NCI-H1417 treated with DMSO at 0.1 percent for 48 hours (cell line): ENCODE measurements at regions not wholly inside any gene's neighbourhood (a gene's known extent, or its start where the extent isn't known, plus 50 kb on each side); places are given as distances from the start of the nearest gene placed in this dataset.

Experiments used
- DNase-seq: peaks from one replicate; lab custom pipeline; 2025; lab: John Stamatoyannopoulos, UW

DNA sequence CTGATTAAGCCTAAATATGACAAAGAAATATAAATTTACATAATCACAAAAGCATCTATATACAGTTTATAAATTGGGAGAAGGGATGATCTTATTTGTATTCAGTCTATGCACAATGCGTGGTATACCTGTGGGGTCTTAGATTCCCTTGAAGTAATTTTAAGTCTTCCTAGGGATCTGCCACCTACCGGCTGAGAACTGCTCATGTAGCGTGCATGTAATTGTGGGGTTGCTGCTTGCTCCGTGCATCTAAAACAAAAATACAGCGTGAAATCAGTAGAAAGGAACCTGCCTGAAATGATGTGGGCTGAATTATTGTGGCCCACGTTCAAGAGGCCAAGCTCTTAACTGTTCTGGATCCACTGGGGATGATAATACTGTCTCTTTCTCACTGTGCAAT lies 187.3 kb downstream of the MBOAT1 start:
- DNase-seq, result no peak

DNA sequence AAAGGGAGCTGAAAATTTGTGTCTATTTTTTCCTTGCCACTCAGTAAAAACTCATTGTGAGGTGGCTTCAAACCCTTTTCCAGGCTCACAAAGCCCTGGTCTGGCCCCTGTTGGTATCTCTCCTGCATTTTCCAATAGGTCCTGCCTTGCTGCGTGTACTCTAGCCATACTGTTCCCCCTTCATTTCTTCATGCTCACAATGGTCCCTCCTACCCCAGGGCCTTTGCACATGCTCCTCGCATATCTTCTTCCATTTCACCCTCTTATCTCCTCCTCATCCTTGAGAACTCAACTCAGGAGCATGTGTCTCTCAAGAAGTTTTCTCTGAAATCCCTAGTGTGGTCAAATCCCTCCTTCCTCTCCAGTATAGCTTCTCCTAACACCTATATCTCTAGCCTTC lies 186.6 kb downstream of the MBOAT1 start:
- no peak for DNase-seq

DNA sequence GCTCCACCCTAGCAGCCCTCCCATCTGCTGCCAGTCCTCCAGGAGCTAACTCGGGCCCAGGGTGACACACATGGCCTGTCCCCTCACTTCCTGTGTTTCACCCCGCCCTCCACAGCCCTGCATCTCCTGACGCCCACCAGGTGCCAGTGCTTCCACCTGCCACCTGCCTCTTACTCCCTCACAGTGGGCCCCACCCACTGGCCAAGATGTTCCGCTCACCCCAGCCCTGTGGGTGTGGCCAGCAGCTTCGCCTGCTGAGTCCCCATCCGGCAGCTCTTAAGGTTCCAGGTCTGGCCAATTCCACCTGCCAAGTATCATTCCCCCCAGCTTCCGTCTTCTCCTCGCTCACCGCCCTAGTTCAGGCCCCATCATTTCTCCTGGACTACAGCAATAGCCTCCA lies 184.1 kb downstream of the MBOAT1 start:
- DNase-seq, result no peak

DNA sequence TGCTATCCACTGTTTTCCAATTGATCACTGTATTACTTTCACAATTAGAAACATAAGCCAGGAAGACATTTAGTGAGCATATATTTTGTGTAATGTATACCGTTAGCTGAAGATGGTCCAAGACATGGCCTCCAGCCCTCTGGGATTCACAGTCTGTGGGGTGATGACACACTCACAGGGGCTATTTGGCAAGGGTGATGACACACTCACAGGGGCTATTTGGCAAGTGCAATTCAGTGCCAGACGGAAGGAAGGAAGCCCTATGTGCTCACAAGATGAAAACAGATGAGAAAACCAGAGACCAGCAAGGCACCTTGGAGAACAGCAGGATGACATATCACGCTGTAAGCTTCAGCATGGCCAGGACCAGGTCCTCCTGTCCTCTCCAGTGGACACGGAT lies 183.7 kb downstream of the MBOAT1 start:
- DNase-seq, result no peak

DNA sequence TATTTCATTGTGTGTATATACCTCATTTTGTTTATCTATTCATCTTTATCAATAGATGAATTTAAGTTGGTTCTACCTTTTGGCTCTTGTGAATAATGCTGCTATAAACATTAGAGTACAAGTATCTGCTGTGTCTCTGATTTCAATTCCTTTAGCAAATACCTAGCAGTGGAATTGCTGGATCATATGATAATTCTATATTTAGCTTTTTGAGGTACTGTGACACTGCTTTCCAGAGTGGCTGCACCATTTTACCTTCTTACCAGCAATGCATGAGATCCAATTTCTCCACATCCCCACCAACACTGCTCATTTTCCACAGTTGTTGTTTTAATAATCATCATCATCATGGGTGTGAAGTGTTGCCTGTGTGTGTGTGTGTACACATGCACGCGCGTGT lies 182.3 kb downstream of the MBOAT1 start:
- DNase-seq, result no peak

DNA sequence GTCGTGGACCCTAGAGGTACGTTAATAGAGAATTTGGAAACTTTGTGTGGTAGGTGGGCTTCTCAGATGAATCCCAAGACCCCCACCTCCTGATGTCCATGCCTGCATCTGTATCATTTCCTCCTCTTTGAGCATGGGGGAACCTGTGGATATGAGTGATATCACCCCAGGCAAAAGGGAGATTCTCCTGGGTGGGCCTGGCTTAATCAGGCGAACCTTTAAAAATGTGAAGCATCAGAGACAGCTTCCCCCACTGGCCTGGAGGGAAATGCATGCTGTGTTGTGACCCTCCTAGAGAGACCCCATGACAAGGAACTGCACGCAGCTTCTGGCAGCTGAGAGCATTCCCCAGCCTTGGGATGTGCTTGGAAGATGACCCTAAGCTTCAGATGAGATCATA lies 180.9 kb downstream of the MBOAT1 start:
- no peak for DNase-seq

DNA sequence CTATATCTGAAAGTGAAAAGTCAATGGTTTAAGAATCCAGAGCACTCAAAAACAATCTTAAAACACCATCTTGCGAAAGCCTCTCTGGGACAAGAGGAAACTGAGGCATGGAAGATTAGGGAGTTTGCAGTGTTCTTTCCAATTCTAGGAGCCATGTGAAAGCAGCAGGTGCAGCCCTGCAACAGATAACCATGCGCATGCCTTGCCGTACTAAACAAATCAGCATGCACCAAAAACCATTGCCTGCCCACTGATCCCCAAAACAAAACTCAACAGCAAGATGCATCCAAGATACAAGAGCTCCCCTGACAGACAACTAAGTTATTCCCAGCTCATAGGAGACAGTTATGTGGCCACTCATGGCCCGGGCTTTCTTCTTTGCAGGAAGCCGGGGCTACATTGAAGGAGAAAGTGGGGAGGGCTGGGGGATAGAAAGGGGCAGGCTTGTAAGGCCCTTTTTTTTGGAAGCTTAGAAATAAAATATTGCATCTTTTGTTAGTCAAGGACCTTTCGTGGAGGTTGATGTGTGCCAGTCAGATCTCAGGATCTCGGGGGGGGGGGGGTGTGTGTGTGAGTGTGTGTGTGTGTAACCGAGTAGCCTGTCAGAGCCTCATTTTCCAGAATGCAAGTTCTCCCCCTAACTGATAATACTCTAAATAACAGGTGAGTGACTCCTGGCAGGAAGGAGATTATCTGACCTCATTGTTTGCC lies 178.4 kb downstream of the MBOAT1 start:
- DNase-seq, result no peak

DNA sequence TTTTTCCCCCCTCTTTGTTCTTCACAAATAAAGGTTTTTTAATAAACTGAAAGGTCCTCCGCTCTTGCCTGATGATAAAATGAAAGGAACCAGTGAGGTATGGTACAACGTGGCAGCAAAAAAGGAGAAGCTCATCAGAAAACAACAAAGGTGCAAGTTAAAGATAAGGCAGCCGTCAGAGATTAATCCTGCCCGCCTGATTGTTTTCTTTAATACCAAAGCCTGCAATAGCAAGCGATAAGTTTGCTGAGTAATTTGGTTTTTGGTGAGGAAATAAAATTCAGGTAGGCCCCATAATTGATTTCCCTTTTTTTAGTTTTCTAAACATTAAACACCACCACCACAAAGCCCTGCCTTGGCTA lies 177.9 kb downstream of the MBOAT1 start:
- DNase-seq, result peak; percentile 9

DNA sequence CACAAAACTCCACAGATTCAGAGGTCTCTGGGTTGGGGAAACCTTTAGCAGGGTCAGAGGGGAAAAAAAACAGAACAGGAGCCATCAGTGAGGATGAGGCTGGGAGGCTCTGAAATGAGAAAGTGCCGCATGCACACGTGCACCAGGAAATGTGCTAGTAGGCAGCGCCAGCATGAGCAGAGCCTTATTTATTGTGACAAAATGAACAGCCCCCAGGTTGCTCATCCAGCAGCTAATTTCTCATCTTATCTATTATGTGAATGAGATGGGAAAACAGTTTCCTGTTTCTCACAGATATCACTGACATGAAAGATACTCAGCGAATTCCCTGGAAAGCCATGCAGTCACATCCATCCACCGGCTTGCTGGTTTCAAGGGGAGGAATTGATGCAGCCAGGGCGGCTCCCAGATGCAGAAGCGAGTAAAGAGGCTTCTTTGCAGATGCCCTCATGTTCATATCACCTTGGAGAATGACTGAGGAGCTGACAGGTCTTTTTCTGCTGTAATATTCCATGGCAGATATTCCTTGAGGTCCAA lies 176.1 kb downstream of the MBOAT1 start:
- no peak for DNase-seq

DNA sequence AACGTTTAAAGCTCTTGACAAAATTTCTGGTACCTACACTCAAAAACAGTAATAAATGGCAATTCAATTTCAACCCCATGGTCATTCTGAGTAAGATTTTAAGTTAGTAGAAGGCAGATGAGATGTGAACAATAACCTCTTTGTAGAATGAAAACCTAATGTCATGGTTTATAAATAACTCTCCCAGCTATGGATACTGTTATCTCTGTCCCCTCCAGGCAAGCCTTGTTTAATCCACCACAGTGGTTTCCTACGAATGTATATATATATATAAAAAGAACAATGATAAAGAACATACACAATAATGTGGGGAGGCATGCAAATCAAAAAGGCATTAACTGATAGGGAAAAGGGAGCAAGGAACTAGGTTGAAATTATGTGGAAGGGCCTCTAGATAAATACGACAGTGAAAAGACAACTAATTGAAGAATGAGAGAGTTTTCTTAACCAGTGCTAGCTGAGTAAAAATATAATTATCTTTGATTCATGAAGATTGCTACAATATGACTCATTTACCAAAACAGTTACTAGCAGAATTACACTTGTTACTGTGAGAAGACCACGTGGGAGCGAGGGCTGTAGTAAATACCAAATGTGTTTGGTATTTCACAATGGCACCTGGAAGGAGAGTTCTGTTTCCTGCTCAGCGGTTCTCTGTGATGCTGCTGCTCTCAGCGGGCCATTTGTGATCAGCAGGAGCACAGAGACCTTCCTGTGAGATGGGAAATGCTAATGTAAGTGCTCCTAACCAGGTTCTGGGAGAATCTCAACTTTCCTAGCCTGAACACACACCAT lies 173.7 kb downstream of the MBOAT1 start:
- no peak for DNase-seq

DNA sequence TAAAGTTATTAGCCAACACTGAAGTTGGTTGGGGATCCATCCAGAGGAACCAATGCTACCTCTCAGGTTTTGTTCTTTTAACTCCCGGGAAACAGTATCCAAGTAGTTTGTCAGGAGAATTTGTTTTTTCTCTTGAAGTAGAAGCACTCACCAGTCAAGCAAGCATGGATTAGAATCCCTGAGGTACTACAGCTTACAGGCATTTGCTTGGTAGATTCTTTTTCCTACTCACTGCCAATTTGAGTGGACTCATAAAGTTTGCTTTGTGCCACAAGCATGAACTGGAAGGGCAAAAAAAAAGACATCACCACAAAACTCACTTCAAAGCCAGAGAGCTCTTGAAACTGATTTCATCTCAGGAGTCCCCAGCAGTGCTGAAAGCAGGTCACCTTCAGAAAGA lies 167.4 kb downstream of the MBOAT1 start:
- DNase-seq, result no peak
